ENCODE measurements at regions not wholly inside any gene's neighbourhood (a gene's known extent, or its start where the extent isn't known, plus 50 kb on each side); places are given as distances from the start of the nearest gene placed in this dataset.

GRCh38 chr18:41268271-41268670 lies 686.8 kb upstream of the PIK3C3 start:
- Histone ChIP-seq H3K27me3 (ENCODE audit: control insufficient read depth, insufficient read depth, low read length) (no peaks in the 10 kb centered on the region), H3K4me3 (ENCODE audit: low read depth, low read length) (no peak overlapping the region), H3K36me3 (ENCODE audit: control insufficient read depth, insufficient read depth, low read length) (no peaks in the 10 kb centered on the region)
- no peak for TF ChIP-seq CTCF (IDR thresholded peaks at IDR 0.05; ENCODE audit: insufficient read depth, low read length, poor library complexity, severe bottlenecking)
- DNase-seq (ENCODE audit: low read depth): no peak

- no peak for TF ChIP-seq CTCF (IDR thresholded peaks at IDR 0.05; ENCODE audit: insufficient read depth, low read length, poor library complexity, severe bottlenecking)
- H3K36me3 ChIP-seq (ENCODE audit: control insufficient read depth, insufficient read depth, low read length): no peaks in the 10 kb centered on the region
- H3K4me3 ChIP-seq (ENCODE audit: low read depth, low read length): no peak overlapping the region
- no peaks in the 10 kb centered on the region for H3K27me3 ChIP-seq (ENCODE audit: control insufficient read depth, insufficient read depth, low read length)
- DNase-seq (ENCODE audit: low read depth): no peak
These were observed 688.4 kb upstream of the PIK3C3 start for GRCh38 chr18:41266616-41267015.

- Histone ChIP-seq H3K4me3 (ENCODE audit: low read depth, low read length) (no peak overlapping the region), H3K27me3 (ENCODE audit: control insufficient read depth, insufficient read depth, low read length) (no peaks in the 10 kb centered on the region), H3K36me3 (ENCODE audit: control insufficient read depth, insufficient read depth, low read length) (no peaks in the 10 kb centered on the region)
- TF ChIP-seq CTCF (IDR thresholded peaks at IDR 0.05; ENCODE audit: insufficient read depth, low read length, poor library complexity, severe bottlenecking): no peak
- no peak for DNase-seq (ENCODE audit: low read depth)
These were observed 688.8 kb upstream of the PIK3C3 start for GRCh38 chr18:41266204-41266603.

GRCh38 chr18:41265047-41265446 lies 690.0 kb upstream of the PIK3C3 start:
- Histone ChIP-seq H3K4me3 (ENCODE audit: low read depth, low read length) (no peak overlapping the region), H3K27me3 (ENCODE audit: control insufficient read depth, insufficient read depth, low read length) (no peaks in the 10 kb centered on the region), H3K36me3 (ENCODE audit: control insufficient read depth, insufficient read depth, low read length) (no peaks in the 10 kb centered on the region)
- TF ChIP-seq CTCF (IDR thresholded peaks at IDR 0.05; ENCODE audit: insufficient read depth, low read length, poor library complexity, severe bottlenecking): no peak
- no peak for DNase-seq (ENCODE audit: low read depth)

GRCh38 chr18:41263956-41264355 lies 691.1 kb upstream of the PIK3C3 start:
- Histone ChIP-seq H3K4me3 (ENCODE audit: low read depth, low read length) (no peak overlapping the region), H3K27me3 (ENCODE audit: control insufficient read depth, insufficient read depth, low read length) (no peaks in the 10 kb centered on the region), H3K36me3 (ENCODE audit: control insufficient read depth, insufficient read depth, low read length) (no peaks in the 10 kb centered on the region)
- no peak for DNase-seq (ENCODE audit: low read depth)
- TF ChIP-seq CTCF (IDR thresholded peaks at IDR 0.05; ENCODE audit: insufficient read depth, low read length, poor library complexity, severe bottlenecking): no peak

GRCh38 chr18:41262688-41263087 lies 692.3 kb upstream of the PIK3C3 start:
- H3K36me3 ChIP-seq (ENCODE audit: control insufficient read depth, insufficient read depth, low read length): no peaks in the 10 kb centered on the region
- no peak overlapping the region for H3K4me3 ChIP-seq (ENCODE audit: low read depth, low read length)
- no peak for TF ChIP-seq CTCF (IDR thresholded peaks at IDR 0.05; ENCODE audit: insufficient read depth, low read length, poor library complexity, severe bottlenecking)
- no peaks in the 10 kb centered on the region for H3K27me3 ChIP-seq (ENCODE audit: control insufficient read depth, insufficient read depth, low read length)
- no peak for DNase-seq (ENCODE audit: low read depth)

All from kidney epithelial cell (primary cell).